ENCODE measurements at regions not wholly inside any gene's neighbourhood (a gene's known extent, or its start where the extent isn't known, plus 50 kb on each side); places are given as distances from the start of the nearest gene placed in this dataset.

DNA sequence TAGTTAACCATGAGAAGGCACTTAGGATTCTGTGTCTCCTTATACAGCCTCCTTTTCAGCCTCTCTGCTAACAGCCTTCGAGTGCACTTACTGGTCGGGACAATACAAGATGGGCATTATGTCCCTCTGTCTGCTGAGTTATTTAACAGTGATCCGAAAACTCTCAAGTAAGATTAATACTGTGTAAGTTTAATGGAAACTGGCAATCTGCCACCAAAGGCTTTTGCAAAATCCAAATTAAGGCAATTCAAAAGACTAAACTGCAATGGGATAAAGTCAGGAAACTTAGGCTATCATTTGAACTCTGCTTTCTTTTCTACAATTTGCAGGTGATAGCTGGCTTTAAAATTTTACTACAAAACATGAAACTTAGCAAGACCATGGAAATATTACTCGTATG is 477.8 kb downstream of the TFEC start:
- H3K4me3 ChIP-seq (ENCODE audit: low read length) = no peak overlapping the region
- peak; percentile 44 for DNase-seq (ENCODE audit: low read depth)
- TF ChIP-seq, protein P1, sequence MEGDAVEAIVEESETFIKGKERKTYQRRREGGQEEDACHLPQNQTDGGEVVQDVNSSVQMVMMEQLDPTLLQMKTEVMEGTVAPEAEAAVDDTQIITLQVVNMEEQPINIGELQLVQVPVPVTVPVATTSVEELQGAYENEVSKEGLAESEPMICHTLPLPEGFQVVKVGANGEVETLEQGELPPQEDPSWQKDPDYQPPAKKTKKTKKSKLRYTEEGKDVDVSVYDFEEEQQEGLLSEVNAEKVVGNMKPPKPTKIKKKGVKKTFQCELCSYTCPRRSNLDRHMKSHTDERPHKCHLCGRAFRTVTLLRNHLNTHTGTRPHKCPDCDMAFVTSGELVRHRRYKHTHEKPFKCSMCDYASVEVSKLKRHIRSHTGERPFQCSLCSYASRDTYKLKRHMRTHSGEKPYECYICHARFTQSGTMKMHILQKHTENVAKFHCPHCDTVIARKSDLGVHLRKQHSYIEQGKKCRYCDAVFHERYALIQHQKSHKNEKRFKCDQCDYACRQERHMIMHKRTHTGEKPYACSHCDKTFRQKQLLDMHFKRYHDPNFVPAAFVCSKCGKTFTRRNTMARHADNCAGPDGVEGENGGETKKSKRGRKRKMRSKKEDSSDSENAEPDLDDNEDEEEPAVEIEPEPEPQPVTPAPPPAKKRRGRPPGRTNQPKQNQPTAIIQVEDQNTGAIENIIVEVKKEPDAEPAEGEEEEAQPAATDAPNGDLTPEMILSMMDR (conservative IDR thresholded peaks at IDR 0.05; ENCODE audit: low read depth, low read length) = no peak

DNA sequence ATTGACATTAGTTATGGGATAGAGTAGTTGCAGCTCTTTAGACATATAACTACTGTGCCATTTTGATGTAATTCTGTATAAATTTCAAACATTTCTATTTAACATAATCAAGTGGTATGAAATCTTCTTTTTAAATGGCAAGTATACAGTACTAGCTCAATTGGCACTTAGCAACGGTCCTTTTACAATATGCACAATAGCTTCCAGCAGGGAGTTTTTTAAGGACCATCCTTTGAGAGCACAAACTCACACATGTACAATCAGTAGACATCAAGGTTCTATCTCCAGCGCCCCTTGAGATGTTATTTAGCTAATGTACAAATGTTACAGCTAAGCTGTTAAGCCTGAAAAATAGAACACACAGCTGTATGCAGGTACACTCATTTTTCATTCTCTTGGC is 480.7 kb downstream of the TFEC start:
- TF ChIP-seq, protein P1 (conservative IDR thresholded peaks at IDR 0.05; ENCODE audit: low read depth, low read length) = no peak
- no peak overlapping the region for H3K4me3 ChIP-seq (ENCODE audit: low read length)
- DNase-seq (ENCODE audit: low read depth) = no peak

DNA sequence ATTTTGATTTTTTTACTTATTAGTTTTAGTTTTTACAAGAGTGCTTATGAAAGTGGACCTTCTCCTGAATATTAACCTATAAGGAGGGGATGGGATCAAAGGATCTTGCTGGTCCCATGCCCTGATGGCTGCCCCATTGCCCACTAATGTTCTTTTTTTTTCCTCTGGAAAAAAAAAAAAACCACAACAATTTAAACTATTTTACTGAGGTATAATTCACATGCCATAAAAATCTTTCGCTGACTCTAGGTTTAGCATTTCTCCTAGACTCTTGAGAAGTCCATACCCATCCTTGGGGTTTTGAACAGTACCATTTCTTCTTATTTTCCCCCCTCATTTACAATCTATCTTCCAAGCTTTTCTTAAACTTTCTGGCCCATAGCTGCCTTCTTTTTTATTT is 481.8 kb downstream of the TFEC start:
- H3K4me3 ChIP-seq (ENCODE audit: low read length) = no peak overlapping the region
- DNase-seq (ENCODE audit: low read depth) = no peak
- TF ChIP-seq, protein P1 (conservative IDR thresholded peaks at IDR 0.05; ENCODE audit: low read depth, low read length) = no peak

DNA sequence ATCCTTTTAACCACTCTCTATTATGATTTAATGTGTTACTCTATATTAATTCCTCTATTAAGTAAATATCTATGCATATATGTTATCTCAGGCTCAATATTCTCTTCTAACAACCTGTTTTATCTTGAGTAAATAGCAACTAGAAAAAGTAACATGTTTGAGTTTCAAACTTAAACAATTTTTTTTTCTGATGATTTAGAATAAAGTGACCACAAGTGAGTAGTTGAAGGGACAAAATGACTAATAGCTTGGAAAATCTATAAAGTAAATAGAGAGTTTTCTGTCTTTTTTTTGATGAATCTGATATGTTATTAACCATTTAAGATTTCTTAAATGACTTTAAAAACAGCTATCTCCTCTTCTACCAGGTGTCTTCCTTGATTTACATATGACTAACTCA is 483.8 kb downstream of the TFEC start:
- no peak for DNase-seq (ENCODE audit: low read depth)
- H3K4me3 ChIP-seq (ENCODE audit: low read length) = no peak overlapping the region
- TF ChIP-seq, protein P1 (conservative IDR thresholded peaks at IDR 0.05; ENCODE audit: low read depth, low read length) = no peak

DNA sequence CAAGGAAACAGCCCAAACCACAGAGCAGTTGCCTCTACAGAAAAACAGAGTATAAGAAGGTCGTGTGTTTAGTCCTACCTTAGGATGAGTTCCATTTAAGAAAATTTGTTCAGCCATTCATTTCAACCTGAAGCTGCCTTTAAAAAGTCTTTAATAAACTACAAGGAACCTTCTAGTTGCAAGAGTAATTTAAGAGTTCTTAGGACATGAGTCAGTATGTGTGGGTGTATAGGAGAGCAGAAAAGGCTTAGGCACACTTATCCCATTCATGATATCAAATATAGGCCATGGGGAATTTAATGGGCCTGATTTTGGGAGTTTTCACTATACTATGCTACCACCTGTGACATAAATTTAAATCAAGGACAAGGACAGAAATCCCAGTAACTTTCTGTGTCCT is 496.8 kb downstream of the TFEC start:
- no peak overlapping the region for H3K4me3 ChIP-seq (ENCODE audit: low read length)
- TF ChIP-seq, protein P1 (conservative IDR thresholded peaks at IDR 0.05; ENCODE audit: low read depth, low read length) = no peak
- DNase-seq (ENCODE audit: low read depth) = peak; percentile 13

DNA sequence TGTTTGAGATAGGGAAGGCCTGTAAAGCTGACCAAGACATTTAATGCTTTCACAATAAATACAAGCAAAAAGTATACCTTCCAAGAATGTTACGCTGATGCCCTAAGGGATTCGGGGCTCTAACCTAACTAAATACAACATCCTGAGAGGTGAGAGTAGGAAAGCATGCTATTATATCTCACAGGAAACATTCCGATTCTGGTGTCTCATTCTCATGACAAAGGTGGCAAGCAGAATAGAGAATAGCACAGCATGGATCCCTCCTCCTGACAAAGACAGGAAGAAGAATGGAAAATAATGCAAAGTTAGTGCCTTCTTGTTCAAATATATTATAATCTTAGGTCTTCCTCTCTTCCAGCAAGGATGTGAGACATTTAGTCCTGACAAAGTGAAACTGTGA is 504.3 kb downstream of the TFEC start:
- no peak for DNase-seq (ENCODE audit: low read depth)
- TF ChIP-seq, protein P1 (conservative IDR thresholded peaks at IDR 0.05; ENCODE audit: low read depth, low read length) = no peak
- no peak overlapping the region for H3K4me3 ChIP-seq (ENCODE audit: low read length)

DNA sequence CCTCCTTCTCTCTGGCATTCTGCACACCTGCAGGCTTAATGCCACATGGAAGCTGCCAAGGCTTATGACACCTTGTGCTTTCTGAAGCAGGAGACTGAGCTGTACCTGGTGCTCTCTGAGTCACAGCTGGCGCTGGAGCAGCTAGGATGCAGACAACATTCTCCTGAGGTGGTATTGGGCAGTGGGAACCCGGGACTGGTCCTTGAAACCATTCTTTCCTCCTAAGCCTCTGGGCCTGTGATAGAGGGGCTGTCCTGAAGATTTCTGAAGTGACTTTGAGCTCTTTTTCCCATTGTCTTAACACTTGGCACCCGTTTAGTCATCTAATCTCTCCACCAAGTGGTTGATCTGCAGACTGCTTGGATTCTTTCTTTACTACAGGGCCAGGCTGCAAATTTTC is 508.4 kb downstream of the TFEC start:
- H3K4me3 ChIP-seq (ENCODE audit: low read length) = no peak overlapping the region
- TF ChIP-seq, protein P1 (conservative IDR thresholded peaks at IDR 0.05; ENCODE audit: low read depth, low read length) = no peak
- DNase-seq (ENCODE audit: low read depth) = no peak
